ENCODE measurements at regions not wholly inside any gene's neighbourhood (a gene's known extent, or its start where the extent isn't known, plus 50 kb on each side); places are given as distances from the start of the nearest gene placed in this dataset.

DNA sequence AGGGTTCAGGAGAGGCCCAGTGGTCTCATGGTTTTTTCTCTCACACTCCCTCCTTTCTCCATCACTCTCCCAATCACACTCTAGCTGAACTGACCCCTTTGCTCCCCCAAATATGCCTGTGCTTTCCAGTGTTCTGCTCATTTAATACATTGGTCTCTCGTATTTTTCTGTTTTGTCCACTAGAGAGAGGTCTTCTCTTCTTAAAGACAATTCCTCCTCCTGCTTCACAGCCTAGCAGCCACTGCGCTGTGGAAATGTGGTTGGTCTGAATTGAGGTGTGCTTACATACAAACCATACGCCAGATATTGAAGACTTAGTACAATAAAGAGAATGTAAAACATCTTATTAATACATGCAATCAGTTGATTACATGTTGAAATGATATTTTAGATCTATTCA, 60.6 kb upstream of the XCR1 start:
- TF ChIP-seq, protein P1, sequence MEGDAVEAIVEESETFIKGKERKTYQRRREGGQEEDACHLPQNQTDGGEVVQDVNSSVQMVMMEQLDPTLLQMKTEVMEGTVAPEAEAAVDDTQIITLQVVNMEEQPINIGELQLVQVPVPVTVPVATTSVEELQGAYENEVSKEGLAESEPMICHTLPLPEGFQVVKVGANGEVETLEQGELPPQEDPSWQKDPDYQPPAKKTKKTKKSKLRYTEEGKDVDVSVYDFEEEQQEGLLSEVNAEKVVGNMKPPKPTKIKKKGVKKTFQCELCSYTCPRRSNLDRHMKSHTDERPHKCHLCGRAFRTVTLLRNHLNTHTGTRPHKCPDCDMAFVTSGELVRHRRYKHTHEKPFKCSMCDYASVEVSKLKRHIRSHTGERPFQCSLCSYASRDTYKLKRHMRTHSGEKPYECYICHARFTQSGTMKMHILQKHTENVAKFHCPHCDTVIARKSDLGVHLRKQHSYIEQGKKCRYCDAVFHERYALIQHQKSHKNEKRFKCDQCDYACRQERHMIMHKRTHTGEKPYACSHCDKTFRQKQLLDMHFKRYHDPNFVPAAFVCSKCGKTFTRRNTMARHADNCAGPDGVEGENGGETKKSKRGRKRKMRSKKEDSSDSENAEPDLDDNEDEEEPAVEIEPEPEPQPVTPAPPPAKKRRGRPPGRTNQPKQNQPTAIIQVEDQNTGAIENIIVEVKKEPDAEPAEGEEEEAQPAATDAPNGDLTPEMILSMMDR (IDR thresholded peaks at IDR 0.05) = no peak
- TF ChIP-seq POLR2A (IDR thresholded peaks at IDR 0.05) = no peak
